Activated CD4-positive, CD25-positive, alpha-beta regulatory T cell treated with anti-CD3 and anti-CD28 coated beads, Interleukin-2, amount 50 U/mL, for 16 hours (primary cell): ENCODE measurements at regions not wholly inside any gene's neighbourhood (a gene's known extent, or its start where the extent isn't known, plus 50 kb on each side); places are given as distances from the start of the nearest gene placed in this dataset.

ENCODE experiments used
- DNase-seq: peaks from one replicate; pipeline ENCODE4 v3.0.0-alpha.2; 2020; ENCODE audit warnings: low read depth, low spot score

DNA sequence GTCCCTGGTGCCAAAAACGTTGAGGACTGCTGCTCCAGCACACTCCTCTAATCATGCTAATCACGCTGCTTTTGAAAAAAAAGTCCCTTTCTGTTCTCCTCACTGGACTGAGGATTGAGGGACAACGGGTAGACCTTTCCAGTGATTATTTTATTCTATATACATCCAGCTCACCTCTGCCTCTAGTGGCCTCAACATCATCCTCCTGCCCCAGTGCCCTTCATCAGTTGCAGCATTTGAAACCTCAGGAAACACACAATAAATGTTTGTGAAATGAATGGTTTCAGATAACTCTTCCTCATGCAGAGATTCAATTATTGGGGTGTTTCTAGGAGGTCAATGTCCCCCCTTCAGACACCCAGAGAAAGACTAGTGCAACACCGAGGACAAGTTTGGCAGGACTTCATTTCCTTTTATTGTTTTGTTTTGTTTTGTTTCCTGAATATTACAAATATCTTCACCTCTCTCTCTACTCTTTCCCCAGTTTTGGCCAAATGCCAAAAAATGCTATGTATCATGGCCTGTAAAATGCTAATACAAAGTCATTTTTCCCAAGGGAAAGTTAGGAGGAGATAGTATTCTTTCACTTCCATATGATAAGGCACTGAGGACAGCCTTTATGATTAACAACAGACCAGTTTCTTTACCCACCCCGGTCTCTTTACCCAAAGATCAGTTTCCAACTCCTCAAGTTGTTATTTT is 460.1 kb upstream of the SLIT2 start:
- no peak for DNase-seq

DNA sequence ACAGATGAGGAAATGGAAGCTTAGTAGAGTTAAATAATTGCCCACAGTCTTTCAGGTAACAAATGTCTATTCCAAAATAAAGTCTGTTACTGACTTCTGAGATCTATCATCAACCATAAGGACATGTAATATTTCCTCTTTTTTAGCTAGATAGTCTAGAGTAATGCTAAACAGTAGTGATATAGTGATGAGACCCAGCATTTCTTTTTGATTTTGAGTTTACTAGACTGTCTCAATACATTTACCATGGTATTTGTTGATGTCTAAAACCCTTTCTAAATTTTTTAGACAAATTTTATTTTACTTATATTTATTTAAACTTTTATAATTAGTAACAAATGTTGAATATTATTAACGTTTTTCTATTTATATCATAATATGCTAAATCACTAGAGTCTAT is 465.1 kb upstream of the SLIT2 start:
- DNase-seq, result no peak

DNA sequence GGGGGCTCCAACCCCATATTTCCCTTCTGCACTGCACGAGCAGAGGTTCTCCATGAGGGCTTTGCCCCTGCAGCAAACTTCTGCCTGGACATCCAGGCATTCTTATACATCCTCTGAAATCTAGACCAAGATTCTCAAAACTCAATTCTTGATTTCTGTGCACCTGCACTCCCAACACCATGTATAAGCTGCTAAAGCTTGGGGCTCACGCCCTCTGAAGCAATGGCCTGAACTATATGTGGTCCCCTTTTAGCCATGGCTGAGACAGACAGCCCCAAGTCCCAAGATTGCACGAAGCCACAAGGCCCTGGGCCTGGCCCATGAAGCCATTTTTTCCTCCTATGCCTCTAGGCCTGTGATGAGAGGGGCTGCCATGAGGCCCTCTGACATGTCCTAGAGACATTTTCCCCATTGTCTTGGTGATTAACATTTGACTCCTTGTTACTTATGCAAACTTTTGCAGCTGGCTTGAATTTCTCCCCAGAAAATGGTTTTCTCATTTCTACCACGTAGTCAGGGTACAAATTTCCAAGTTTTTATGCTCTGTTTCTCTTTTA is 468.0 kb upstream of the SLIT2 start:
- DNase-seq, result no peak

DNA sequence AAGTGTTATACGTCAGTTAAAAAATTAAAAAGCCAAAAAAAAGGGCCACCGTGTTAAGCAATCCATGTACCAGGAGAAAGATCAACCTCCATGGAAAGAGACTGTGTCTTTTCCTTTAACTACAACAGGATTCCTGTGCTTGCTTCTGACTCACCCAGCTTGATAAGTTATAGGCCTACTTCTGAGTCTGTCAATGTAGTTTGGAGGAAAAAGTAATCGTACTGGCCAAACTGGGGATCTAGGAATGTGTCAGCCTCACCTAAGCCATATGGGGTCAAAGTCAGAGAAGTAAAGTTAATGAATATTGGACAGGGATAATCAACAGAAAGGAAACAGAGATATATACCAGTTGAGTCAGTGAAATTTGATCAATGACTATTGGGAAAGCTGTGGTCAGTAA is 470.8 kb upstream of the SLIT2 start:
- no peak for DNase-seq

DNA sequence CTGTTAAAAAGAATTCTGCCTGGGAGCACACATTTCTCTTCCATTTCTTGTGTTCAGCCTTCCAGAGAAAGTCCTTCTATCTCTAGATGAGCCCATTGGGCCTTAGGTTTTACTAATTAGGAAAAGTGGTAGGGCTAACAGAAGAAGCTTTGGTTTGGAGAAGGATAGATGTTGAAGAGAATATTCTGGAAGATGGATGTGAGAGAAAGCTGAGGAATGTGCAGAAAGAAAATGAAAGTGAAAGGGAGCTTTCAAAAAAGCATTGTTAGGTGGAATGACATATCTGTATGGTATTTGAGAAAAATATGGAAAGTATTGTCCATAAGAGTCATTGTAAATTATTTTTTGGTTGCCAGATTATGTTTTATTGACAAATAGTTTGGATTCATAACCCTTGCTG is 474.8 kb upstream of the SLIT2 start:
- DNase-seq, result no peak

DNA sequence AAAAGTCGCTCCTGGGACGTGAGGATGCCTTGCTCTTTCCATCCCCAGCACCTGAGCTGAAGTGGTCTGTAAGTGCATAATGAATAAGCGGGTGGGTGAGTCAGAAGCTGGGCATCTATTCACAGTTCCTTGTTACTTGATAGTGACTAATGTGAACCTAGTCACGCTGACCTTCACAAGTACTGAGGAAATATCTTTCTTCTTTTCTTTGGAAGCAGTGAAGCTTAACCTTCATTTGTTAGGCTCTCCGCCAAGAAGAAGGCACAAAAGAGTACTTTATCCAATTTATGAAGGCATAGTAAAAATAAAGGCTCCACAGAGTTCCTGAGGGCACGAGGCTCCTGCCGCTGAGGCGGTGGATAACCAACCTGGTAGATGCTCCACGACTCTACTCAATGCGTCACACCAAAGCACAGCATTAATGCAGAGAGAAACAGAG is 475.7 kb upstream of the SLIT2 start:
- no peak for DNase-seq

DNA sequence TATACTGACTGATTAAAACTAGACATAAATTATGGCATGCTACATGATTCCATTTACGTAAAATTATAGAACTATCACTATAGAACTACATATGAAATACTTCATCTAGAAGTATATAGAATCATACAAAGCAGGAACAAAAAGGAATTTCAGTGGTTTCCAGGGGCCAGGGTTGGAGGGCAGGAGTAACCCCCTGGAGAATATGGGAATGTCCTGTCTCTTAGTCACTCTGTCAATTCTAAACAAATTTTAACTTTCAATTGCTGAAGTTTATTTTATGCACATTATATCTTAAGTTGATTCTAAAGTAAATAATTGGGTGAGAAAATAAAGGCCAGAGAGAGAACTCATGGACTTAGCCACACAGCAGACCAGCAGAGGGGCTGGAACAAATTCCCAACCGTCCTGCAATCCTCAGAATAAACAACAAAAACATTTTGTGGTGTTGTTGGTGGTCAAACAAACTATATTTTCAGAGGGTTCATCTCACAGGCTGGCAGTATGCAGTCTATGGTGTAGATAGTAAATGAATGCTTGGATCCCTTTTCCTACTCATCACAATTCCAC is 476.9 kb upstream of the SLIT2 start:
- no peak for DNase-seq

DNA sequence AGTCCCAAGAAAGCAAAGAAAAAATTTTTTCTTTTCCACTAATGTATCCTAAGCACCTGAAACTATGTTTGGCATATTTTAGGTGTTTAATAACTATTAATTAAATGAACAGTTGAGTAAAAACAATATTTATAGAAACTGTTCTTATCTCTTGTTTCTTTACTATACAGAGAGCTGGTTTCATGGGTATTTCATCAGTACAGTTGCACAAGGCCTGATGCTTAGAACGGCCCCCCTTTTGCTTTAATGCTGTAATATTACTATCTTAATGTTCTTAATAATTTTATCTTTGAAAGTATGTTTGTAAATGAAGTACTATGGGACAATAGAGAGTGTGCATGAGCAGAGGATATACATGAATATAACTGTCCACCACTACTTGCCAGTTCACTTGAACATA is 479.1 kb upstream of the SLIT2 start:
- DNase-seq, result no peak

DNA sequence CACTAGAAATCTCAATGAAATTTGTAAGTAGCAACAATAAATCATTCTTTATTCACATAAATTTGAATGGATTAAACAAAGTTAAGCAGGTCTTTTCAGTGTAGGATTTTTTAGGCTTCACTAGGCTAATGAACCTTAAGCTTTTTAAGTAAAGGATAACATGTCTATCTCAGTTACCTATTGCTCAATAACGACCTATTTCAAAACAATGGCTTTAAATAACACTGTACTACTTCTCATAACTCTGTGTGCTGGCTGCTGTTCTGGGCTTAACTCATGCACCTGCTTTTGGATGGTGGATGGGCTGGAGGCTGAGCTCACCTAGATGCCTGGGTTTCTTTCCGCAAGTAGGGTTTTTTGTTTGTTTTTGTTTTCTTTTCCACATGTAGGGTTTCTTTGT is 495.0 kb upstream of the SLIT2 start:
- DNase-seq, result no peak

DNA sequence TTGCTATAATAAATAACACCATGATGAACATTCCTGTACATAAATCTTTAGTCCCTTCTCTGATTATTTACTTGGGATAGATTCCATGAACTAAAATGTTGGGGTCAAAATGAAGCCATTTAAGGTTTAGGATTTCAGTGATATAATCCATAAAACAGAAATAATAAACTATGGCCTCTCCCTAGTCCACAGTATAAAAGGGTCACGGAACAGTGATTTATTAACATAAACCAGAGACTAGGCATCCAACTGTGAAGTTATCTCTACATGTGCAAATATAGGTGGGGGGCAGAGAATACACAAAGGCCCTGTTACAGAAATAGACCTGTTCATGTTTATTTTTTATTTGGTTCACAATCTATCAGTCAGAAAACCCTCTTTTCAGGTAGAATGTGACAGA is 499.1 kb upstream of the SLIT2 start:
- DNase-seq, result no peak

DNA sequence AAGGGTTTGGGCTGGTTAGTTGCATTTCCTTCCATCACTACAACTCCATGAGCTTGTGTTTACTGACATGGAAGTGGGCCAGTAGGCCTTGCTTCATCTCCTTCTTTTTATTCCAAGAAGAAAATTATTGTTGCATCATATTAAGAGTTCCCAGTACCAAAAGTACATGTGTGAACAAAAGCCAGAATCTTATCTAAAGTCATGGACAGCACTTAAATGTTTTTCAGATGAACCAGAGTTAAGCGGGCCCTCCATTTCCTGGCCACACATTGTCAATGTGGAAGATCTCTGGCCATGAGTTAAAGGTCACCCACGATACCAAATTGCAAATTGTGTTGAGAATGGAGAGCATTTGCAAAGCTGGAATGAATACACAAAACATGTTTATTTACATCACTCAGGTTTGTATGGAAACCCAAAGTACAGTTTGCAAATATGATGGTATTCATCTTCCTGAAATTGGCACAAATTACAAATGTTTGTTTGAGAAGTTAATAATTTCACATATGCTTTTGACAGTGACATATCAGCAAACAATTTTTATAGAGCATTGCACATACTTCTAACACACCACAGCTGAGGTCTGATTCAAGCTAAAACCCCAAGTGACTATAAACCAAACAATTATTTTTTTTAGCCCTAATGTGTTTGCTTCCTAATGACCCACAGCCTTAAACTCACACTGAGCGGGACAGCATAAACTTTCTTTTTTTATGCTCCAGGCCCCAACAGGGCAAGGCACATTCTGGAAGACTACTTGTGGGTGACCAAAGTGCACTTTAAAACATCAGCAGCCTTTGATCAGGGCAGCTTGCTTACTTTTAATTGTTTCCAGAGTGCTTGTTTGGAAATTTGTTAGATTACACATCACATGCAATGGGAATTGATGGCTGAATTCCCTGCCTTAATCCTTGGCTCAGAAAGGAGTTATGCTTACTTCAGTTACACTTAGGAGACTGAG is 502.9 kb upstream of the SLIT2 start:
- DNase-seq, result no peak

DNA sequence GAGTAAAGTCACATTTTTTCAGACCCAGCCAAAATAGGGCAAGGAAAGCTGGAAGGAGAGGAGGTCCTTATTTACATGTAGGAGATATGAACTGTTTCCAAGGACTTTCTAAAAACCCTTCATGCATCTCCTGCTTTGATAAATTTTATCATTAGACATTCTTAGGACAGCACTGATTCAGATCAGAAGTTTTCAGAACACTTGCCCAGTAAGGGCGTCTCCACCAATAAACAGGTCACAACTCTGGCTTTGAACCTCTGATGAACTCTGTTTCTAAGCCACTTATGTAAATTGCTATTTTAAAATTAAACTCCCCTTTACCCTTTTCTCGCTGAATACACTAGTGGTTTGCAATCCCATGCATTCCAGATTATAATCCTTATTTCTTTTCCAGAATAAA is 505.3 kb upstream of the SLIT2 start:
- no peak for DNase-seq

DNA sequence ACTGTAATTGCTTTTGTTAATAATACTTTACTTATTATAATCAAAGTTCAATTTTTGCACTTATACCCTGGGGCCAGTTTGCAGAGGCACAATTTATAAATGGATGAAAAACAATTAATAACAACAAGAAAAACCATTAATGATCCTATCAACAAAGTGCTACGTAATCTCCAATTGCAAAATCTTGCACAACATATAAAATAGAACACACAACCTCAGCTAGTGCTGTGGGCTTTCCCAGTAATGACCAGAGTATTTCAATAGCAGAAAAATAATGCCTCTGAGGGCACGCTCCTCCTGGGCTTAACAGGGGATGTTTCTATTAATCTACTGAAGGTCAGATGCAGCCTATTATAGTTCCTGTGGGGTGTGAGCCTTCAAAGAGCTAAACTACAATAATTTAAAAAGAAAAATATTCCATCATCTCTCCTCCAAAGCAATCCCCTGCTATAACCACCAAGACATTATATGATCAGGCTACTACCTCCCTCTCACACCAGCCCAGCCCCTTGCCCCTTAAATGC is 508.5 kb upstream of the SLIT2 start:
- no peak for DNase-seq

DNA sequence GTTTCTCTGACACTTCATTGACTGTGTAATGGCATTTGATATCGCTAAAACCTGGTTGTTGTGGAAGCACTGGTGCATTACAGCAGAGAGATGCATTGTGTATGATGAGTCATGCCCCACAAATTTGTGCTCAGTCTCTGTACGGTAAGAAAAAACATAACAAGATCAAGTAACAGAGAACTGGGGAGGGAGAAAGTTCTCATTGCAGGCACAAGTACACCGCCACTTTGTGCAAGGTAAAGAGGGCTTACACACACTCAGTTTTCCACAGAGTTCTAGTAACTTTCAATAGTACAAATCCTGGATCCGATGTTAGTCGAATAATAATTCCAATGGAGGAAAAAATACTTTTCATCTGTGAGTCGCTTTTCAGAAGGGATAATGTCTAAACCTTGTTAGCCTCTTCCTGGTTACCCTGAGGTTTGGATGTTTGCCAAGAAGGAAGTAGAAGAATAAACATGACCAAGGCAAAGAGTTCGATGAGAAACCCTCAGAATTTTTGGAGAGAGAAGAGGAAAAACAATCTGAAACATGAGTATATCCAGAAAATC is 512.5 kb upstream of the SLIT2 start:
- DNase-seq, result no peak

DNA sequence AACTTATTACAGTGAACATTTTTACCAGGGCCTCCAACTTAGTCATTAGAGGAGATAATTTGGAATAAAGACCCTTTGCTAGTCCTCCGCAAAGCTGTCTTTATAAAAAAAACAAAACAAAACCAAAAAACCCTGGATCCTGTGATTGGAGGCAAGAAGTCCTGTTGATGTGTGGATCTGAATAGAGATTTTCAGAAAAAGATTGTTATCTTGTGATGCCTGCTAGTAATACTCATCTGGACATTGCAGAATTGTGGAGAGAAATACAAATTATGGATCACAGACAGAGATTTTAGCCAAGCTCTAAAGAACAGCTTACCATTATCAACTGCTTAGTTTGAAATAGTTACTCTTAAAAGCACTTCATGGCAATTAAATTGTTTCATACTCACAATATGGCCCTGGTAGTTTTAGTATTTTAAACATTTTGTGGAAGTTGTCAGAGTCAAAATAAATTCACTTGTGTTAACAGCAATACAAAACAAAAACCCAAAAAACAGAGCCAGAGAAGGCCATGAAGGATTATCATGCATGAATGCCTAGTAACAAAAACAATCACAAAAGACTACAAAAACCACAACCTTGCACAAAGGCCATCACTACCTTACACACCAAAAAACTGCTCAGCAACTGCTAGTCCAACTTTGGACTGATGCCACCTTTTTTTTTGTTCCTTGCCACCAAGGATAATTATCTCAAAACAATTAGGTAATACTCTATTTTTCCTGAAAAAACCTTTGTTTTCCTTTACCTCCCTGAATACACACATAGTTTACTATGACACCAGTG is 514.5 kb upstream of the SLIT2 start:
- no peak for DNase-seq

DNA sequence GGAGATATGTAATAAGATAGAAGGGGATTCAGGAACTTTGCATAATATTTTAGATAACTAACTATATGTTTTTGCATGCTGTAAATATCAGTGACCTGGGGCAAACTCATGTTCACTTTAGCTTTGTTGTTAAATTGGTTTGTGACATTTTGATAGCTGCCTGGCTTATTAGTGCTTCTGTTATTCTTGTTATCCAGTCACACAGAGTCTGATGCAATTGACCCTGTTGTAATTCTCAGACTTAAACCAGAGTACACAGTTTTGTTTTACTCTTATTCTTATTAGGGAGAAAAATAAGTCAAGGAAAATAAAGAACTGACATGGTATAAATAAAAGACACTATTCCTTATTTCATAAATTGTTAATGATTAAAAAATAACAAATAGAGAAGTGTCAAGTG is 516.7 kb upstream of the SLIT2 start:
- no peak for DNase-seq

DNA sequence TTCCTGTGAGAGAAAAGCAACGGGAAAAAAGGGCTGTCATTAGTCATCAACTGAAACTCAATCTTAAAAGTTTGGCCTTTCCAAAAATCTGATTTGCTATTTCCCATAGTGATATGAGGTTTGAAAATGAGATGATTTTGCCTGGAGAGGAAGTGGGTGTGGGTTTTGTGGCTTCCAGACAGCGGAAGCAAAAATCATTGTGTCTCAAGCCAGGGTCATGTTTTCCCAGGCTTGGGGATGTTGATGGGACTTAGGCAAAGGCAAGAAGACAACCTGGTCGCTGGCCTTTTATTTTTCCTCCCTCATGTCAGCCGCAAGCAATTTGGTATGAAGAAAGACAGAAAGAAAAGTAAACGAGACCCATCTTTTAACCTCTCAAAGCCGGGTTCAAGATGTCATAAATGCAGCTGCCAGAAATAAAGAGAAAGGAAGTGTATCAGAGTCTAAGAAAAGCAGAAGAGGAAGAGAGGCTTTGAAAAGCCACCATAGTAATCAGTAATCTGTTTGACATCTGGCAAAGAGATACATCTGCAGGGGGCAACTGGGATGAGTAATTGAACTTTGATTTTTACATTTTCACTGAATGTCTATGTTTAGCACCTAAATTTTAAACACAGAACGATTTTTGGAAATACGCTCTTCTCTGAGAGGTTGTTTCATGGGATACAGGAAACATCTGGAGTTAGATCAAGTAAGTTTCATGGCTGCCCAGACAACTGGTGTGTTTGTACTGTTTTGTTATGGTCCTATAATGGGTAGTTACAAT is 521.6 kb upstream of the SLIT2 start:
- DNase-seq, result no peak

DNA sequence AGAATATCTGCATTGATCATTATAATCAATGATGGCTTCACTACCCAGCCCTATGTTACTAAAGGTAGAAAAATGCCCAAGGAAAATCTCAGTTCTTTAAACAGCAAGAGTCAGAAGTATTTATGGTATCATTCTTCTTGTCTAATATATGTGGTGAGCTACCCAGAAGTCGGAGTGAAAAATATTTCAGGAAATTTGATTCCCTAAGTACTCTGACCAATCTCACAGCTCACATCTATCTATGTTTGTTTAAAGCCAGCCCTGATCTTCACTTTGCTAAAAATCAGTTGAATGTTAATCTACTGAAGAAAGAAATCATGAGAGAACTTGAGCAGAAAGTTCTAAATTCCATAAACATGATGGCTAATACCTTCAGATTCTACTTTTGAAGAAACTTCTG is 522.9 kb upstream of the SLIT2 start:
- DNase-seq, result no peak

DNA sequence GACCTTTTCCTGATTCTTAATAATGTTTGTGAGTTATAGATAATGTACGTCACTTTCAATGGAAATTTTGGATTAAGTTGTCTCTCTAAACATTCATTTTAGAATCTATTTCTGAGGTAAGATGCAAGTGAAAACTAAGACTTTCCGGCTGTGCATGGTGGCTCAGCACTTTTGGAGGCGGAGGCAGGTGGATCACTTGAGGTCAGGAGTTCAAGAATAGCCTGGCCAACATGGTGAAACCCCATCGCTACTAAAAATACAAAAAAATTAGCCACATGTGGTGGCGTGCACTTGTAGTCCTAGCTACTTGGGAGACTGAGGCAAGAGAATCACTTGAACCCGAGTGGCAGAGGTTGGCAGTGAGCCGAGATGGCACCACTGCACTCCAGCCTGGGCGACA is 524.6 kb upstream of the SLIT2 start:
- DNase-seq, result no peak

DNA sequence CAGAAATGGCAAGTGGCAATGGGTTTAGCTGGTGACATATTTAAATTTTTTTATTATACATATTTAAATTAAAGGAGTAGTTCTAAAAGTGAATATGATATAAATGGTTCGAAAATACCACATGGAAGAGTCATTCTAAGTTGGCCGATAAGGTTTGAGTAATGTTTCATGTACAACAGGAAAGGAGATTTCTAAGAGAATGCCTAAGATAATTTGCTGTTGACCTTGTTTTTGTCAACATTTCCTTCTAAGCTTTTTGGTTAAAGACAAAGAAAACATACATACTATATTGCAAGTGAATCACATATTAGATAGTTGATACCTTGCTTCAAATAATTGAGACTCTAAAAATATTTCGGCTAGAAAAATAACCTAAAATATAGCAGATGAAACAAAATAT is 526.6 kb upstream of the SLIT2 start:
- no peak for DNase-seq
